ENCODE measurements at regions not wholly inside any gene's neighbourhood (a gene's known extent, or its start where the extent isn't known, plus 50 kb on each side); places are given as distances from the start of the nearest gene placed in this dataset.
"Not testable (repeated sequence)": the region's sequence is repeated elsewhere in the genome, so short reads cannot be mapped to it uniquely, and the experiment has no call there.

GRCh38 chr15:66965201-66965900 is 100.1 kb upstream of the SMAD3 start:
- no peak overlapping the region for H3K4me3 Mint-ChIP-seq
- H3K27me3 Mint-ChIP-seq (ENCODE audit: low read depth, poor library complexity) = peaks cover 11% of the 10 kb centered on the region
- no peaks in the 10 kb centered on the region for H3K36me3 Mint-ChIP-seq (ENCODE audit: low read depth)
- no peak for TF ChIP-seq CTCF (IDR thresholded peaks at IDR 0.05)
- H3K4me1 Mint-ChIP-seq = peaks cover 35% of the 10 kb centered on the region
- H3K27ac Mint-ChIP-seq = no peak overlapping the region
- H3K9me3 Mint-ChIP-seq = no peaks in the 10 kb centered on the region
- DNase-seq = no peak

- TF ChIP-seq CTCF (IDR thresholded peaks at IDR 0.05) = no peak
- Mint-ChIP-seq H3K27me3 (ENCODE audit: low read depth, poor library complexity) (peaks cover 11% of the 10 kb centered on the region), H3K36me3 (ENCODE audit: low read depth) (no peaks in the 10 kb centered on the region), H3K4me1 (peaks cover 31% of the 10 kb centered on the region), H3K27ac (no peak overlapping the region), H3K4me3 (no peak overlapping the region), H3K9me3 (no peaks in the 10 kb centered on the region)
- DNase-seq = no peak
Measured at GRCh38 chr15:66966256-66966655, 99.1 kb upstream of the SMAD3 start.

GRCh38 chr15:66968806-66969596 is 96.4 kb upstream of the SMAD3 start:
- no peak for DNase-seq
- no peaks in the 10 kb centered on the region for H3K9me3 Mint-ChIP-seq
- TF ChIP-seq CTCF (IDR thresholded peaks at IDR 0.05) = no peak
- H3K27me3 Mint-ChIP-seq (ENCODE audit: low read depth, poor library complexity) = peaks cover 13% of the 10 kb centered on the region
- no peak overlapping the region for H3K4me3 Mint-ChIP-seq
- H3K36me3 Mint-ChIP-seq (ENCODE audit: low read depth) = no peaks in the 10 kb centered on the region
- no peak overlapping the region for H3K27ac Mint-ChIP-seq
- peaks cover 26% of the 10 kb centered on the region for H3K4me1 Mint-ChIP-seq

- not testable (repeated sequence) for H3K9me3 Mint-ChIP-seq; H3K36me3 Mint-ChIP-seq (ENCODE audit: low read depth); DNase-seq; H3K4me3 Mint-ChIP-seq; H3K27ac Mint-ChIP-seq
- Mint-ChIP-seq H3K27me3 (ENCODE audit: low read depth, poor library complexity) (peaks cover 16% of the 10 kb centered on the region), H3K4me1 (peaks cover 26% of the 10 kb centered on the region)
Measured at GRCh38 chr15:66974131-66974530, 91.3 kb upstream of the SMAD3 start.

GRCh38 chr15:66976106-66976640 is 89.2 kb upstream of the SMAD3 start:
- H3K36me3 Mint-ChIP-seq (ENCODE audit: low read depth); H3K4me3 Mint-ChIP-seq; H3K9me3 Mint-ChIP-seq; H3K27ac Mint-ChIP-seq; DNase-seq: not testable (repeated sequence)
- Mint-ChIP-seq H3K4me1 (peaks cover 21% of the 10 kb centered on the region), H3K27me3 (ENCODE audit: low read depth, poor library complexity) (peaks cover 13% of the 10 kb centered on the region)

- DNase-seq; H3K4me1 Mint-ChIP-seq; H3K9me3 Mint-ChIP-seq; H3K27ac Mint-ChIP-seq; H3K36me3 Mint-ChIP-seq (ENCODE audit: low read depth); H3K4me3 Mint-ChIP-seq: not testable (repeated sequence)
- peaks cover 10% of the 10 kb centered on the region for H3K27me3 Mint-ChIP-seq (ENCODE audit: low read depth, poor library complexity)
Measured at GRCh38 chr15:66980326-66980725, 85.1 kb upstream of the SMAD3 start.

- Mint-ChIP-seq H3K9me3 (peaks cover 4% of the 10 kb centered on the region), H3K36me3 (ENCODE audit: low read depth) (no peaks in the 10 kb centered on the region), H3K27ac (no peak overlapping the region), H3K4me1 (no peaks in the 10 kb centered on the region), H3K27me3 (ENCODE audit: low read depth, poor library complexity) (peaks cover 4% of the 10 kb centered on the region), H3K4me3 (no peak overlapping the region)
- DNase-seq = no peak
- no peak for TF ChIP-seq CTCF (IDR thresholded peaks at IDR 0.05)
Measured at GRCh38 chr15:66981771-66982170, 83.6 kb upstream of the SMAD3 start.

Data from nephron progenitor cell (in vitro differentiated cells).